Natural killer cell (primary cell): ENCODE measurements at regions not wholly inside any gene's neighbourhood (a gene's known extent, or its start where the extent isn't known, plus 50 kb on each side); places are given as distances from the start of the nearest gene placed in this dataset.

ENCODE experiments used
- ATAC-seq, 3 donors: fragments of 150-1000 bp in 2 of 3; fragments of 200-7000 bp in 1 of 3; cut with Tn5 transposase; 1 replicate in 1 of 3; 2 replicates in 2 of 3; pipeline ENCODE4 v1.10.0; 2021; ENCODE audit warnings: mild to moderate bottlenecking in 2 of 3, moderate library complexity in 2 of 3
- DNase-seq, 2 donors: peaks; one replicate each; pipeline versions ENCODE4 v3.0.0 to v3.0.0-alpha.2; 2013 to 2021; ENCODE audit warnings: mixed read lengths in 1 of 2
- H3K27ac ChIP-seq: one replicate; pipeline ENCODE4 v1.5.1; 2013; ENCODE audit warnings: mild to moderate bottlenecking, low read length
- H3K27me3 ChIP-seq: one replicate; pipeline ENCODE4 v1.6.1; 2013; ENCODE audit warnings: low read length; ENCODE audit not compliant: control insufficient read depth, insufficient read depth
- H3K36me3 ChIP-seq: one replicate; pipeline ENCODE4 v1.6.1; 2013; ENCODE audit warnings: low read length; ENCODE audit not compliant: control insufficient read depth, insufficient read depth
- H3K4me1 ChIP-seq: one replicate; pipeline ENCODE4 v1.6.1; 2013; ENCODE audit warnings: low read length; ENCODE audit not compliant: control insufficient read depth, insufficient read depth
- H3K4me3 ChIP-seq: one replicate; pipeline ENCODE4 v1.5.1; 2013; ENCODE audit warnings: low read length
- H3K9me3 ChIP-seq: one replicate; pipeline ENCODE4 v1.6.1; 2013; ENCODE audit warnings: low read length; ENCODE audit not compliant: control insufficient read depth, insufficient read depth
- H3K27ac Mint-ChIP-seq, 2 donors: one replicate each; pipeline ENCODE4 v1.8.0; 2022; ENCODE audit warnings: mild to moderate bottlenecking in 2 of 2, mixed read lengths in 2 of 2, moderate library complexity in 1 of 2
- H3K27me3 Mint-ChIP-seq, 2 donors: one replicate each; pipeline ENCODE4 v1.8.0; 2022; ENCODE audit warnings: low read depth in 2 of 2, mixed read lengths in 2 of 2
- H3K36me3 Mint-ChIP-seq: one replicate; pipeline ENCODE4 v1.8.0; 2022; ENCODE audit warnings: mixed read lengths
- H3K4me1 Mint-ChIP-seq, 2 donors: one replicate each; pipeline ENCODE4 v1.8.0; 2022; ENCODE audit warnings: mixed read lengths in 2 of 2
- H3K4me3 Mint-ChIP-seq: one replicate; pipeline ENCODE4 v1.8.0; 2022; ENCODE audit warnings: mild to moderate bottlenecking, moderate library complexity, mixed read lengths
- H3K9me3 Mint-ChIP-seq, 2 donors: one replicate each; pipeline ENCODE4 v1.8.0; 2022; ENCODE audit warnings: mixed read lengths in 2 of 2
- WGBS: methylation state at CpG from one replicate; pipeline ENCODE4 v1.1.7; 2013; ENCODE audit warnings: missing lambda C conversion rate; ENCODE audit not compliant: insufficient coverage; 5-methylcytosine and 5-hydroxymethylcytosine counted together
- intact Hi-C: fragments of 100-400 bp; cut with micrococcal nuclease; formaldehyde crosslinking; loops from one replicate; pipeline ENCODE4 v1.14.2; 2022
- TF ChIP-seq, protein P1 (sequence below): fragments of 200-600 bp; IDR thresholded peaks from one replicate; pipeline ENCODE4 v1.8.0; 2022; ENCODE audit warnings: antibody characterized with exemption

DNA sequence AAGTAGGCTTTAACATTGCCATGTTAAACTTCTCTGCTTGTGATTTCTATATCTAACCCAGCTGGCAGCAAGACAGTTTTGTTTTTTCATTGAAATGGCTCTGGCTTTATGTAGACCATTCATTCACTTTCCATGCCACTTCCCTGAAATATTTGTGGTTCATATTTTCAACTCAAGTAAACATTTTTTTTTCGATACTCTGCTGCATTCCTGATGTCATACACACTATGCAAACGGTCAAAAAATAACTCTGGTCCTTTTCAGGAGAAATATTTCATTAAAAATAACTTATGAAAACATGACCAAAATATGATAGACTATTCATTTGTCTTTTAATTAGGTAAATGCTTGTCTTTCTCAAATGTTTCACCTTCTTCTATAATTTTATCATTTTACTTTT lies 116.3 kb downstream of the USP22 start:
- intact Hi-C loops = no loop called here
- H3K27ac ChIP-seq = no peak overlapping the region
- H3K4me1 ChIP-seq = no peaks in the 10 kb centered on the region
- H3K4me1 Mint-ChIP-seq = no peaks in the 10 kb centered on the region
- H3K36me3 ChIP-seq = no peaks in the 10 kb centered on the region
- no peak overlapping the region for H3K4me3 ChIP-seq
- no peak overlapping the region for H3K27ac Mint-ChIP-seq
- ATAC-seq (no peak), DNase-seq (no peak)
- TF ChIP-seq, protein P1, sequence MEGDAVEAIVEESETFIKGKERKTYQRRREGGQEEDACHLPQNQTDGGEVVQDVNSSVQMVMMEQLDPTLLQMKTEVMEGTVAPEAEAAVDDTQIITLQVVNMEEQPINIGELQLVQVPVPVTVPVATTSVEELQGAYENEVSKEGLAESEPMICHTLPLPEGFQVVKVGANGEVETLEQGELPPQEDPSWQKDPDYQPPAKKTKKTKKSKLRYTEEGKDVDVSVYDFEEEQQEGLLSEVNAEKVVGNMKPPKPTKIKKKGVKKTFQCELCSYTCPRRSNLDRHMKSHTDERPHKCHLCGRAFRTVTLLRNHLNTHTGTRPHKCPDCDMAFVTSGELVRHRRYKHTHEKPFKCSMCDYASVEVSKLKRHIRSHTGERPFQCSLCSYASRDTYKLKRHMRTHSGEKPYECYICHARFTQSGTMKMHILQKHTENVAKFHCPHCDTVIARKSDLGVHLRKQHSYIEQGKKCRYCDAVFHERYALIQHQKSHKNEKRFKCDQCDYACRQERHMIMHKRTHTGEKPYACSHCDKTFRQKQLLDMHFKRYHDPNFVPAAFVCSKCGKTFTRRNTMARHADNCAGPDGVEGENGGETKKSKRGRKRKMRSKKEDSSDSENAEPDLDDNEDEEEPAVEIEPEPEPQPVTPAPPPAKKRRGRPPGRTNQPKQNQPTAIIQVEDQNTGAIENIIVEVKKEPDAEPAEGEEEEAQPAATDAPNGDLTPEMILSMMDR = no peak
- no peaks in the 10 kb centered on the region for H3K36me3 Mint-ChIP-seq
- no peak overlapping the region for H3K4me3 Mint-ChIP-seq
- peaks cover 0 to 4% of the 10 kb centered on the region in 2 donors for H3K27me3 Mint-ChIP-seq
- H3K27me3 ChIP-seq = no peaks in the 10 kb centered on the region
- 92% methylated on average over 1 of the region's 2 CpGs for WGBS
- no peaks in the 10 kb centered on the region for H3K9me3 Mint-ChIP-seq
- no peaks in the 10 kb centered on the region for H3K9me3 ChIP-seq

DNA sequence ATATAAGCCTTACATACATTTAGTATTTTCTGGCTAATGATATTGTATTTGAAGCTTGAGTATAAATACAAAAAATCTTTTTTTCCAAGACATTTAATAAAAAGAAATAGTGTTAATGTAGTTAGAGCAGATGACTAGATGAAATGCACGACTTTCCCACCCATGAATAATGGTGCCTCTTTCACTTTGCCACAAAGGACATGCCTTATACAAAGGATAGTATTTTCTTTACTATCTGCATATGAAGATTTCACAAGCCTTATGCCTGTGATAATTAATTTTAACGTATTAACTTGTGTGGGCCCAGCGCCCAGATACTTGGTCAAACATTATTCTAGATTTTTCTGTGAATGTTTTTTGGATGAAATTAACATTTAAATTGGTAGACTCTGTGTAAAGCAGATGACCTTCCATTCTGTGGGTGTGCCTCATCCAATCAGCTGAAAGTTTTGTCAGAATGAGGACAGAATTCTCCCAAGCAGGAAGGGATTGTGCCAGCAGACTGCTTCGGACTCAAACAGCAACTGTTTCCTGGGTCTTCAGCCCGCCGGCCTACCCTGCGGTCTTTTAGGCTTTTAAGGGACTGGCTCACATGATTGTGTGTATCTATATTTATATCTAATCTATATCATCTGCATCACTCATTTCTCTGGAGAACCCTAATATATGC lies 115.4 kb downstream of the USP22 start:
- H3K27me3 Mint-ChIP-seq = no peaks in the 10 kb centered on the region
- WGBS = 94% methylated on average over 3 of the region's 7 CpGs
- Histone ChIP-seq H3K4me1 (no peaks in the 10 kb centered on the region), H3K27me3 (no peaks in the 10 kb centered on the region), H3K4me3 (no peak overlapping the region), H3K27ac (no peak overlapping the region), H3K36me3 (no peaks in the 10 kb centered on the region), H3K9me3 (no peaks in the 10 kb centered on the region)
- DNase-seq (no peak), ATAC-seq (no peak)
- no peaks in the 10 kb centered on the region for H3K4me1 Mint-ChIP-seq
- no peaks in the 10 kb centered on the region for H3K36me3 Mint-ChIP-seq
- no peaks in the 10 kb centered on the region for H3K9me3 Mint-ChIP-seq
- no peak overlapping the region for H3K4me3 Mint-ChIP-seq
- H3K27ac Mint-ChIP-seq = no peak overlapping the region
- TF ChIP-seq, protein P1 = no peak
- intact Hi-C loops = no loop called here

DNA sequence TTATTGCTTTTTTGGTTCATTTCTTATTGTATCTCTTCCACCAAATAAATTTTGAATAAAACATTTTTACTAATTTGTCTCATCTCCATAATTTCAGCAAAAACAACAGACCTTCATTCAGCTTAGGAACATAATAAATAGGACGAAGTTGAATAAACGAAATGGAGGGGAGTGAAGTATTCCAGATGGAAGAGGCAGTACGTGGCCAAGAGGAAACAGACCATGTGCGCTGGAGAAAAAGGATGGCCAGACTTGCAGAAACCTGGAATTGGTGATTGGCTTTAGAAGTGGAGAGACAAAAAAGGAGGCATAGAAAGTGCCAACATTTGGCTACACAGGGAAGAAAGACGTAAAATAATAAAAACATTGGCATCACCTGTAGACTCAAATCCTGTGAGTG lies 113.5 kb downstream of the USP22 start:
- Histone ChIP-seq H3K27me3 (no peaks in the 10 kb centered on the region), H3K36me3 (no peaks in the 10 kb centered on the region), H3K9me3 (no peaks in the 10 kb centered on the region), H3K4me3 (no peak overlapping the region), H3K4me1 (no peaks in the 10 kb centered on the region), H3K27ac (no peak overlapping the region)
- Mint-ChIP-seq H3K27ac (no peak overlapping the region), H3K9me3 (no peaks in the 10 kb centered on the region), H3K4me3 (no peak overlapping the region), H3K36me3 (no peaks in the 10 kb centered on the region), H3K27me3 (peaks cover 0 to under 1% of the 10 kb centered on the region in 2 donors), H3K4me1 (no peaks in the 10 kb centered on the region)
- WGBS = 95% methylated on average over 5 of the region's 5 CpGs
- intact Hi-C loops = no loop called here
- TF ChIP-seq, protein P1 = no peak
- no peak for DNase-seq
- ATAC-seq = no peak
